Stomach smooth muscle (tissue), 2 donors: ENCODE measurements at regions not wholly inside any gene's neighbourhood (a gene's known extent, or its start where the extent isn't known, plus 50 kb on each side); places are given as distances from the start of the nearest gene placed in this dataset.
"Not testable (repeated sequence)": the region's sequence is repeated elsewhere in the genome, so short reads cannot be mapped to it uniquely, and the experiment has no call there.

Source experiments
- H3K27ac ChIP-seq: one replicate; pipeline ENCODE4 v1.7.0; 2013; ENCODE audit warnings: mild to moderate bottlenecking, low read length, inconsistent platforms
- H3K27me3 ChIP-seq, 2 donors: one replicate each; pipeline ENCODE4 v1.7.0; 2013; ENCODE audit warnings: low read length in 2 of 2; ENCODE audit not compliant: insufficient read depth in 2 of 2, control insufficient read depth in 1 of 2
- H3K36me3 ChIP-seq, 2 donors: one replicate each; pipeline ENCODE4 v1.7.0; 2013; ENCODE audit warnings: low read length in 2 of 2; ENCODE audit not compliant: control insufficient read depth in 2 of 2, insufficient read depth in 2 of 2
- H3K4me1 ChIP-seq: one replicate; pipeline ENCODE4 v1.7.0; 2013; ENCODE audit warnings: low read length; ENCODE audit not compliant: control insufficient read depth, insufficient read depth
- H3K4me3 ChIP-seq, 2 donors: one replicate each; pipeline ENCODE4 v1.7.0; 2013; ENCODE audit warnings: low read length in 2 of 2
- H3K9ac ChIP-seq, 2 donors: one replicate each; pipeline ENCODE4 v1.7.0; 2013; ENCODE audit warnings: low read length in 2 of 2, mild to moderate bottlenecking in 1 of 2
- H3K9me3 ChIP-seq, 2 donors: one replicate each; pipeline ENCODE4 v1.7.0; 2013; ENCODE audit warnings: low read length in 2 of 2; ENCODE audit not compliant: control insufficient read depth in 2 of 2
- donor health status: healthy.
- donor health status: Pancreatic carcinoma.

GRCh38 chr1:21385022-21385421 lies 54.9 kb upstream of the NBPF3 start:
- Histone ChIP-seq H3K36me3 (no peaks in the 10 kb centered on the region), H3K9ac (no peak overlapping the region), H3K9me3 (peaks cover 0 to 7% of the 10 kb centered on the region in 2 donors), H3K4me1 (no peaks in the 10 kb centered on the region), H3K27me3 (peaks cover 0 to 2% of the 10 kb centered on the region in 2 donors), H3K27ac (no peak overlapping the region), H3K4me3 (no peak overlapping the region)

GRCh38 chr1:21384620-21385019 lies 55.3 kb upstream of the NBPF3 start:
- Histone ChIP-seq H3K4me1 (no peaks in the 10 kb centered on the region), H3K27me3 (peaks cover 0 to 2% of the 10 kb centered on the region in 2 donors), H3K9ac (no peak overlapping the region), H3K36me3 (no peaks in the 10 kb centered on the region), H3K9me3 (peaks cover 0 to 7% of the 10 kb centered on the region in 2 donors), H3K4me3 (no peak overlapping the region), H3K27ac (no peak overlapping the region)

- H3K9ac ChIP-seq = no peak overlapping the region
- peaks cover 0 to 7% of the 10 kb centered on the region in 2 donors for H3K9me3 ChIP-seq
- no peaks in the 10 kb centered on the region for H3K36me3 ChIP-seq
- H3K27ac ChIP-seq = no peak overlapping the region
- H3K27me3 ChIP-seq = peaks cover 0 to 2% of the 10 kb centered on the region in 2 donors
- no peak overlapping the region for H3K4me3 ChIP-seq
- H3K4me1 ChIP-seq = no peaks in the 10 kb centered on the region
Measured at GRCh38 chr1:21383785-21384401, 56.0 kb upstream of the NBPF3 start.

- Histone ChIP-seq H3K9me3 (peaks cover 0 to 7% of the 10 kb centered on the region in 2 donors), H3K9ac (no peak overlapping the region), H3K4me1 (no peaks in the 10 kb centered on the region), H3K27me3 (peaks cover 0 to 2% of the 10 kb centered on the region in 2 donors), H3K27ac (no peak overlapping the region), H3K4me3 (no peak overlapping the region), H3K36me3 (no peaks in the 10 kb centered on the region)
Measured at GRCh38 chr1:21381354-21381753, 58.6 kb upstream of the NBPF3 start.

DNA sequence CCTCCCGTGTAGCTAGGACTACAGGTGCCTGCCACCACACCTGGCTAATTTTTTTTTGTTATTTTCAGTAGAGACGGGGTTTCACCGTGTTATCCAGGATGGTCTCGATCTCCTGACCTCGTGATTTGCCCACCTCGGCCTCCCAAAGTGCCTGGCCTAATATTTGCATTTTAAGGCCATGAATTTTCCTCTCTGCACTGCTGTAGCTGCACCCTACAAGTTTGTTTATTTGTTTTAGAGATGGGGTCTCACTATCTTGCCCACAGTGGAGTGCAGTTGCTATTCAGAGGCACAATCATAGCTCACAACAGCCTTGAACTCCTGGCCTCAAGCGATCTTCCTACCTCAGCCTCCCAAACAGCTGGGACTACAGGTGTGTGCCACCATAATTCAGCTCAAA lies 59.8 kb upstream of the NBPF3 start:
- H3K4me3 ChIP-seq, H3K4me1 ChIP-seq, H3K36me3 ChIP-seq, H3K27me3 ChIP-seq, H3K9ac ChIP-seq, H3K9me3 ChIP-seq, H3K27ac ChIP-seq: not testable (repeated sequence)

DNA sequence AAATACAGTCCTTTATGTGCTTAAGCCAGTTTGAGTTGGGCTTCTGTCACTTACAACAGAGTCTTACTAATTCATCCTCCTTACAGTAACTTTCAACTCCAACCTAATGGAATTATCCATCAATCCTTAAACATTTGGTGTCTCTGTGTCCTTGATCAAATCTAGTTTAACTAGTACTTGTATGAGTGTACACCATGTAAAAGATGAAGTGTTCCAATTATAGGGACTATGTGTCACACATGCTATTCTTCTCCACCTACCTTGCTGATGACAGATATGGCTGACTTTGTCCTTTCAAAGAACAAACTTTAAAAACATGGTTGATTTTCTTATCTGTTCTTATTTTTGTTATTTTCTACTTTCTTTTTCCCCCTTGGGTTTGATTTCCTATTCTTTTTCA lies 60.4 kb upstream of the NBPF3 start:
- Histone ChIP-seq H3K4me3 (no peak overlapping the region), H3K9ac (no peak overlapping the region), H3K36me3 (no peaks in the 10 kb centered on the region), H3K4me1 (no peaks in the 10 kb centered on the region), H3K9me3 (peaks cover 0 to 7% of the 10 kb centered on the region in 2 donors), H3K27ac (no peak overlapping the region), H3K27me3 (peaks cover 0 to under 1% of the 10 kb centered on the region in 2 donors)

GRCh38 chr1:21378705-21379494 lies 61.0 kb upstream of the NBPF3 start:
- Histone ChIP-seq H3K27ac (no peak overlapping the region), H3K9ac (no peak overlapping the region), H3K4me3 (no peak overlapping the region), H3K4me1 (no peaks in the 10 kb centered on the region), H3K27me3 (no peaks in the 10 kb centered on the region), H3K36me3 (no peaks in the 10 kb centered on the region), H3K9me3 (peaks cover 0 to 7% of the 10 kb centered on the region in 2 donors)

GRCh38 chr1:21372383-21372782 lies 67.6 kb upstream of the NBPF3 start:
- Histone ChIP-seq H3K4me3 (no peak overlapping the region), H3K4me1 (no peaks in the 10 kb centered on the region), H3K27me3 (no peaks in the 10 kb centered on the region), H3K9ac (no peak overlapping the region), H3K27ac (no peak overlapping the region), H3K36me3 (no peaks in the 10 kb centered on the region), H3K9me3 (no peaks in the 10 kb centered on the region)

GRCh38 chr1:21369905-21370304 lies 70.0 kb upstream of the NBPF3 start:
- H3K27me3 ChIP-seq = no peaks in the 10 kb centered on the region
- H3K36me3 ChIP-seq = no peaks in the 10 kb centered on the region
- H3K4me3 ChIP-seq = no peak overlapping the region
- H3K27ac ChIP-seq = no peak overlapping the region
- H3K9me3 ChIP-seq = no peaks in the 10 kb centered on the region
- H3K9ac ChIP-seq = no peak overlapping the region
- H3K4me1 ChIP-seq = no peaks in the 10 kb centered on the region

GRCh38 chr1:21368515-21369289 lies 71.2 kb upstream of the NBPF3 start:
- no peaks in the 10 kb centered on the region for H3K36me3 ChIP-seq
- no peak overlapping the region for H3K4me3 ChIP-seq
- H3K4me1 ChIP-seq = no peaks in the 10 kb centered on the region
- no peak overlapping the region for H3K27ac ChIP-seq
- no peak overlapping the region for H3K9ac ChIP-seq
- no peaks in the 10 kb centered on the region for H3K27me3 ChIP-seq
- H3K9me3 ChIP-seq = no peaks in the 10 kb centered on the region
